ENCODE measurements at regions not wholly inside any gene's neighbourhood (a gene's known extent, or its start where the extent isn't known, plus 50 kb on each side); places are given as distances from the start of the nearest gene placed in this dataset.
"Not testable (repeated sequence)": the region's sequence is repeated elsewhere in the genome, so short reads cannot be mapped to it uniquely, and the experiment has no call there.

DNA sequence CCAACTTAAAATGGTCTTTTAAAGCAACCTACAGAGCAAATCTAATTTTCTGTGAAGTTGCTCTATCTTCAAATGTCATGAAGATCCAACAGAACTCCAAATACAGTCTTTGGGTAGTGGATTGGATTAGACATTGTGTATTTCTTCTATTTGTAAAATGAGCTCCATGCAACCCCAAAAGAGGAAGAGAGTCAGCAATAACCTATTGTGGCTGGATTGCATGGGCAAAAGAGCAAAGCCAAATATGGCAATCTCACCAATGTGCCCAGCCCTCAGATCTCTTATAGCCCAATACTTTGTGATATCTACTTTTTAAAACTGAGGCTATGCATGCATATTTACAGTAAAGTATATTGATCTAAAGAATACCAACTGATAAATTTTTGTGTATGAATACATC is 146.3 kb downstream of the TXNL1 start:
- TF ChIP-seq, protein P1, sequence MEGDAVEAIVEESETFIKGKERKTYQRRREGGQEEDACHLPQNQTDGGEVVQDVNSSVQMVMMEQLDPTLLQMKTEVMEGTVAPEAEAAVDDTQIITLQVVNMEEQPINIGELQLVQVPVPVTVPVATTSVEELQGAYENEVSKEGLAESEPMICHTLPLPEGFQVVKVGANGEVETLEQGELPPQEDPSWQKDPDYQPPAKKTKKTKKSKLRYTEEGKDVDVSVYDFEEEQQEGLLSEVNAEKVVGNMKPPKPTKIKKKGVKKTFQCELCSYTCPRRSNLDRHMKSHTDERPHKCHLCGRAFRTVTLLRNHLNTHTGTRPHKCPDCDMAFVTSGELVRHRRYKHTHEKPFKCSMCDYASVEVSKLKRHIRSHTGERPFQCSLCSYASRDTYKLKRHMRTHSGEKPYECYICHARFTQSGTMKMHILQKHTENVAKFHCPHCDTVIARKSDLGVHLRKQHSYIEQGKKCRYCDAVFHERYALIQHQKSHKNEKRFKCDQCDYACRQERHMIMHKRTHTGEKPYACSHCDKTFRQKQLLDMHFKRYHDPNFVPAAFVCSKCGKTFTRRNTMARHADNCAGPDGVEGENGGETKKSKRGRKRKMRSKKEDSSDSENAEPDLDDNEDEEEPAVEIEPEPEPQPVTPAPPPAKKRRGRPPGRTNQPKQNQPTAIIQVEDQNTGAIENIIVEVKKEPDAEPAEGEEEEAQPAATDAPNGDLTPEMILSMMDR (IDR thresholded peaks at IDR 0.05; ENCODE audit: control insufficient read depth, extremely low read depth, insufficient read depth): no peak
- no peak overlapping the region for H3K4me3 ChIP-seq (ENCODE audit: low read depth, low read length)
- no peak for DNase-seq (ENCODE audit: low read depth)

DNA sequence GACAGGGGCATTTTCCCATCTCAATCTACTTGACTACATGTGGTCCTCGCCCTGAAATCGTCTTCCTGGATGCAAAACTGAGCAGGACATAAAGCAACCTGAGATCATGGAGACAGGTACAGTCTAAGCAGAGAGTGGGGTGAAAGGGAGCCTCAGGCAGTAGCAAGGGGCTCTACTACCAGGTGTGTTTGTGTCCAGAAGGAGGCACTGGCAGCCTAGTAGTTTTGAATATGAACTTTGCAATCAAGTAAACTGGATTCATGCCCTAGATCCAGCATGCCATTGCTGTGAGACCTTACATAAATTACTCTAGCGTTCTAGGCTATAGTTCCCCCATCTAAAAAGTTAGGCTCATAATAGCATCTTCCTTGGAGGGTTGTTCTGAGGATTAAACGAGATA is 147.4 kb downstream of the TXNL1 start:
- DNase-seq (ENCODE audit: low read depth): no peak
- TF ChIP-seq, protein P1 (IDR thresholded peaks at IDR 0.05; ENCODE audit: control insufficient read depth, extremely low read depth, insufficient read depth): no peak
- H3K4me3 ChIP-seq (ENCODE audit: low read depth, low read length): no peak overlapping the region

DNA sequence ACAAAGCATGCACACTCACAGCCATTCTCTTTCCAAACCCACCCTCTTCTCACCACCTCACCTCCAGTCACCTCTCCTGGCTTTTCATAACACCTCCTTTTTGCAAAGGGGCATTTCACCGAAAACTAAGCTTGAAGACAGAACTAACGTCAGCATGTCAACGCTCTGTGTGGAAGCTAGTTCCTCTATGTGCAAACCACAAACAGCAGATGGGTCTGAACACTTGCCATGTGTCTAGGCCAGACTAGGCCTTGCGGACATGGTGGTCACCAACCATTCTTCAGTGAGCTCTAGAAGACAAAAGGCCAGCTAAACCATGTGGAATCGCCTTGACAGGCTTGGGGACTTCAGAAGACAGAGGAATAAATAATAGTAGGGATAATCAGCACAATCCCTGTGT is 148.5 kb downstream of the TXNL1 start:
- DNase-seq (ENCODE audit: low read depth): no peak
- TF ChIP-seq, protein P1 (IDR thresholded peaks at IDR 0.05; ENCODE audit: control insufficient read depth, extremely low read depth, insufficient read depth): no peak
- no peak overlapping the region for H3K4me3 ChIP-seq (ENCODE audit: low read depth, low read length)

DNA sequence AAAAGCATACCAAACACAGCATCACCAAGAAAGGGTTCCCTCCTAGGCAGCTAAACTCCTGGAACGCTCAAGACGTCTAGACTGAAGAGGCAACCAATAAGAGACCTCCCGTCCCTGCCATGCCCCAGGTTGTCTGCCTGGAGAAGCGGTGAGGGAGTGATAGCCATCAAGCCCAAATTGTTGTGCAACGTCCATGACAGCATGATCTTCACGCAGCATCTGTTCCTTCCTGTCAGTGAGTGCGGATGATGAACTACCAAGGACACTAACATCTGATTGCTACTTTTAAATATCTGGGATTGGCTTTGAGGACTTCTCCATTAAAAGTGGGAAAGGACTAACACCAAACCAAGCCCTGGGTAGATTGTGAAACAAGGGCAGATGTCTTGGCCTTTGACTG is 149.7 kb downstream of the TXNL1 start:
- no peak overlapping the region for H3K4me3 ChIP-seq (ENCODE audit: low read depth, low read length)
- TF ChIP-seq, protein P1 (IDR thresholded peaks at IDR 0.05; ENCODE audit: control insufficient read depth, extremely low read depth, insufficient read depth): no peak
- no peak for DNase-seq (ENCODE audit: low read depth)

DNA sequence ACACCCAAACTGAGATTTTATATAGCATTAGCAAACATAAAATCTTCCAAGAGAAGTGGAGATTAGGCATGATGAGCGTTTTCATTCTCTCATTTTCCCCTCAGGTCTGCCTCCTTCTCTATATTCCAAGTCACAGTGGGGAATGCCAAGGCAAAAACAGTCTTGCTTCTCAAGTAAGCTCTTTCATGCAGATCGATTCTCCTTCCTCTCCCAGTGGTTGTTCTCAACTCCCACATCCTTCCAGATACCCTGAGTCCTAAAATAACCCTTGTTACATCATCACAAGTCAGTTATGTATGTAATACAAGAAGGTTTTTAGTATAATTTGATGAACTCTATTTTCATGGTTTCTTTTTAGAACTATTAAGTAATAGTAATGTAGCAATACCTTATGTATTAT is 150.6 kb downstream of the TXNL1 start:
- no peak for DNase-seq (ENCODE audit: low read depth)
- no peak overlapping the region for H3K4me3 ChIP-seq (ENCODE audit: low read depth, low read length)
- TF ChIP-seq, protein P1 (IDR thresholded peaks at IDR 0.05; ENCODE audit: control insufficient read depth, extremely low read depth, insufficient read depth): no peak

DNA sequence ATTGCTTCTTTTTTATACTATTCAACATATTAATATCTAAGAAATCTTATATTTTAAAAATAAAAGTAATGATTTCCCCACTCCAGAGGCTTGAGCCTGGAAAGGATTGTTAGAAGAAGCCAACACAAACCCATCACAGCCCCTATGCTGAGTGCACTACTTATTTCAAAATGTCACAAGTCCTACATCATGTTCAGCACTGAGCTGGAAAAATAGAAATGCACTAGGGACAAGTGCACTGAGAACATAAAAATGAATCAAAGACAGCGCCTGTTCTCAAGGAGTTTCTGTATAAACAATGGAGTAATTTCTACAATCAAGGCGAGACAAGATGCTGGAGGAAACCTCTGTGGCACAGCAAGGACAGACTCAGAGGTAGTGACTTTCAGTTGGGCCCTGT is 155.0 kb downstream of the TXNL1 start:
- no peak for DNase-seq (ENCODE audit: low read depth)
- H3K4me3 ChIP-seq (ENCODE audit: low read depth, low read length): no peak overlapping the region
- TF ChIP-seq, protein P1 (IDR thresholded peaks at IDR 0.05; ENCODE audit: control insufficient read depth, extremely low read depth, insufficient read depth): no peak

DNA sequence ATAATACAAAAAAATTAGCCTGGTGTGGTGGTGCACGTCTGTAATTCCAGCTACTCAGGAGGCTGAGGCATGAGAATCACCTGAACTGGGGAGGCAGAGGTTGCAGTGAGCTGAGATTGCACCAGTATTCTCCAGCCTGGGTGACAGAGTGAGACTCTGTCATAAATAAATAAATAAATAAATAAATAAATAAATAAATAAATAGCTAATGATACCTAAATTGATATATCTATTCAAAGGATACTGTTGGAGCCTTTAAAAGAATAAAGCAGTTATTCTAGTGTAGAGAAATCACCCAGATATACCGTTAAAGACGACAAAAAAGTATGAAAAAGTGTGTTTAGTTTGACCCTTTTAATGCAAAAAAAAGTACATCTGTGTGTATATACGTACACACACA is 155.6 kb downstream of the TXNL1 start:
- H3K4me3 ChIP-seq (ENCODE audit: low read depth, low read length); DNase-seq (ENCODE audit: low read depth): not testable (repeated sequence)

DNA sequence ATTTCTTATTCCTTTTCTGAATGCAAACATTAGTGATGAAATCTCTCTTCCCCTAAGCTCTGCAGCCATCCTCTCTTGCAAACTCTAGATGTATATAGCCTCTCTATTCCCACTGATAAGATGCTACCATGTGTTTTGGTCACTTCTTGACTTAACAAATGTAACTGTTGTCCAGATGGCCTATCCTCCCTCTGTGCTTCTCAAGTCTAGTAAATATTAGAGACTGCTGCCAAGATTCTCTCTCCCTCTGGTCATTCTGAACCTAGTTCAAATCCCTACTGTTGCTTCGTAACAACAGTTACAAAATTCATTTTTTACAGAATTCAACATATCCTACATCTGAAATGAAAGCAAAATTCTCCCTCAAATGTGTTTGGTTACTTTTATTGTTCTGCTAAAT is 156.6 kb downstream of the TXNL1 start:
- DNase-seq (ENCODE audit: low read depth): no peak
- no peak overlapping the region for H3K4me3 ChIP-seq (ENCODE audit: low read depth, low read length)
- TF ChIP-seq, protein P1 (IDR thresholded peaks at IDR 0.05; ENCODE audit: control insufficient read depth, extremely low read depth, insufficient read depth): no peak

All from LNCaP clone FGC (cell line).